NCI-H187 (cell line): ENCODE measurements at regions not wholly inside any gene's neighbourhood (a gene's known extent, or its start where the extent isn't known, plus 50 kb on each side); places are given as distances from the start of the nearest gene placed in this dataset.
"Not testable (repeated sequence)": the region's sequence is repeated elsewhere in the genome, so short reads cannot be mapped to it uniquely, and the experiment has no call there.

ENCODE experiments used
- DNase-seq, 2 experiments: peaks; one replicate each; lab custom pipeline; 2025; lab: John Stamatoyannopoulos, UW

- DNase-seq: no peak
Observed at GRCh38 chr9:103068753-103069152, 73.6 kb downstream of the CYLC2 start.

DNA sequence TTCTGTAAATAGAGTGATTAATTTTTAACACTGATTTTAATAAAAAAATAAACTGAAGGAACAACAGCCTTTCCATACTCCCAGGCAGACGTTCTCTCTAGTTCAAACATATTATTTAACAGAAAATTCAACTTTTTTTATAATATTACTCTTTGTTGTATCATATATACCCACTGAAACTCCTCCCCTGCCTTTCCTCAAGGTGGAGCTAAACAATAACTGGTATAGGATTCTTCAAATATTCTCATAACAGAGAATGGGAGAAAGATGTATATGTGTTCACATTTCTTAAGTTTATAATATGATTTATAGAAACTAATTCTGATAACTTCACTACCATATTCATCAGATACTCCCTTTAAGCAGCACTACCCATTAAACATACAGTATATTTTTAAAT, 83.4 kb downstream of the CYLC2 start:
- no peak for DNase-seq

GRCh38 chr9:103082494-103082893, 87.4 kb downstream of the CYLC2 start:
- DNase-seq: no peak

- no peak for DNase-seq
Observed at GRCh38 chr9:103089357-103089756, 94.2 kb downstream of the CYLC2 start.

DNA sequence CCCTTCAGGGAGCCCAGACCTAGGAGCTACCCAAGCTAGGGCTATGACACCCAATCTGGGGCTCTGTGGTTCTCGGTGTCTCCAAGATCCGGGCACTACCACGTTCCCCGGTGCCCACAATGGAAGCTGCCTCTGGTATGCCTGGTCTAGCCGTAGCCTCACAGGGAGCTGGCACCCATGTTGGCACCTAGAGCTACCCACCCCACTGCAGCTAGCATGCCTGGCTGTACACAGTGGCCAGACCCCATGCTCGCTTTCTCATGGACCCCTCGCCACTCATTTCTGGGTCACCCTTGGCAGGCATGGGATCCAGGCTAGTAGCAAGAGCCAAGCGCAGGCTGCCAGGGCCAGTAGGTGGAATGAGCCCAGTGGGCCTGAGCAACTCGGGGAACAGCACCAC, 109.0 kb downstream of the CYLC2 start:
- no peak for DNase-seq

- DNase-seq: no peak
Observed at GRCh38 chr9:103116246-103116645, 121.1 kb downstream of the CYLC2 start.

DNA sequence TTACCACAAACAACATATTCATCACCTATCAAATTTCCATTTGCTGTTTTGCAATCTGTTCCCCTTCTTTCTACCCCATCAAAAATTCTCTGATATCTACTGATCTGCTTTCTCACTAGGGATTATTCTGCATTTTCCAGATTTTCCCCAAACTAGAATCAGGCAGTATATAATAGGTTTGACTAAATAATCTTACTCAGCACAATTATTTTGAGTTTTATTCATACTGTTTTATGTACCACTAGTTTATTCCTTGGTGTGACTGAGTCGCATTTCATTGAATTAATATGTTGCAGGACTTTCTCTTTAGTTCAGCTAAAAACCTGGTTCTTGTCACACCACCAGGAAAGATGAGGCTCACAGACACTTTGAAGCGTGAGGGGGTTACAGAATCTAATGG, 131.4 kb downstream of the CYLC2 start:
- DNase-seq: no peak

GRCh38 chr9:103139891-103140290, 144.8 kb downstream of the CYLC2 start:
- no peak for DNase-seq

DNA sequence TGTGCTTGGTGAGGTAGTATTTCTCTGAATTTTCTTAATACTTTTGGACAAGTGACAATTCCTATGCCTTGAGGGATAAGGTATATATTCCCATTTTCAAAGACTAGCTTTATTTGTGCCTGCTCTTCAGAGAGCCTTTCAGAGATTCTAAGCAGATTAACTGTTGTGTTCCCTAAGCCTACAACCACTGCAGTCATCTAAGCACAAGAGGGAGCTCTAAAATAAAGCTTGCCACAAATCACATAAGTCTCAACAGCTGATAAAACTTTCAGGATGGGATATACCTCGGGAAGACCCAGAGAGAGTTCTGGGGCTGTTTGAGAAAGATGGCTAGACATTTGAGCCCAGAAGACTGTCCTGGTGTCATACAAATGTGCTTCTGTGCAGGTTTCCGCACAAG, 157.3 kb downstream of the CYLC2 start:
- no peak for DNase-seq

DNA sequence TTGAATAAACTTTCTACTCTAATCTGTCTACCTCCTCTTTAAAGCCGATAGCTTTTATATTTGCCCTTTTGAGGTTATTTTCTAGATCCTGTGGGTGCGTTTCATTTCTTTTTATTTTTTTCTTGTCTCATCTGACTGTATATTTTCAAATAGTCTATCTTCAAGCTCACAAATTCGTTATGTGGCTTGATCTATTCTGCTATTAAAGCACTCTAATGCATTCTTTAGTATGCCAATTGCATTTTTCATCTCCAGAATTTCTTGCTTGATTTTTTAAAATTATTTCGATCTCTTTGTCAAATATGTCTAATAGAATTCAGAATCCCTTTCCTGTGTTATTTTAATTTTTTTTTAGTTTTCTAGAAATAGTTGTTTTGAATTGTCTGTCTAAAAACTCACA, 172.4 kb downstream of the CYLC2 start:
- DNase-seq: no peak

GRCh38 chr9:103168254-103168653, 173.1 kb downstream of the CYLC2 start:
- no peak for DNase-seq

DNA sequence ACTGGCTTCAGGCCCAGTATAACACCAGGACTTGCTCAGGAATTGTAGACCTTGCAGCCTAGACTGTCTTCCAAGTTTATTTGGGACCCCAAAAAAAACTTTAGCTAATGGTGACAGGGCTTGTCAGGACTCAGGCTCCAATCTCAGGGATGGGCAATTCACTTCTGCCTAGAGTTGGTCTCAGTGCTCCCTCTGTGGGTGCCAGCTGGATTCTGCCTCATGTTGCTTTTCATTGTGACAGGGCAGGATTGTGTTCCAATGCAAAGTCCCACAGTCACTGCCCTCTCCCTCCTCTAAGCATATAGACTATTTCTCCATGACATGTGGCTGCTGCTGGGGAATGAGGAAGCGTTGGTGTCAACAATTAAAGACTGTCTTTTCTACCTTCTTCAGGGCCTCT, 174.7 kb downstream of the CYLC2 start:
- DNase-seq: no peak

GRCh38 chr9:103183701-103184171, 188.6 kb downstream of the CYLC2 start:
- DNase-seq: no peak

- no peak for DNase-seq
Observed at GRCh38 chr9:103186959-103187358, 191.8 kb downstream of the CYLC2 start.

GRCh38 chr9:103188781-103189350, 193.7 kb downstream of the CYLC2 start:
- DNase-seq: no peak

GRCh38 chr9:103193992-103194391, 198.9 kb downstream of the CYLC2 start:
- no peak for DNase-seq

DNA sequence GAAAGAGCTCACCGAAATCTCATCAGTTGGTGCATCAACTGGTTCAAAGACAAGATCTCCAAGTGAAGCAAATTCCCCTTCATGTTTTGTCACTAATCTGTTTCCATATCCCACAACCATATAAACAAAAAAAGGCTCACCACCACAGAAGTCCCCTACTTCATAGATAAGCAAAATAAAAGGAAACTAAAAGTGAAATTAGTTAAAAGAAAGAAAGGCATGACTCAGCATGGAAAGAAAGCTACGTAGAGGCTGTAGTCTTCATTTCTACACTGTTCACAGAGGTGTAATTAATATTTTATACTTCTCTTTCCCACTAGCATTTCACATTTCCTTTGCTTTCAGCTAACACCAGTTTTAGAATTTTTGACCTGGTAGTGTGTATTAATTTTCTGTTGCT, 208.0 kb downstream of the CYLC2 start:
- no peak for DNase-seq

DNA sequence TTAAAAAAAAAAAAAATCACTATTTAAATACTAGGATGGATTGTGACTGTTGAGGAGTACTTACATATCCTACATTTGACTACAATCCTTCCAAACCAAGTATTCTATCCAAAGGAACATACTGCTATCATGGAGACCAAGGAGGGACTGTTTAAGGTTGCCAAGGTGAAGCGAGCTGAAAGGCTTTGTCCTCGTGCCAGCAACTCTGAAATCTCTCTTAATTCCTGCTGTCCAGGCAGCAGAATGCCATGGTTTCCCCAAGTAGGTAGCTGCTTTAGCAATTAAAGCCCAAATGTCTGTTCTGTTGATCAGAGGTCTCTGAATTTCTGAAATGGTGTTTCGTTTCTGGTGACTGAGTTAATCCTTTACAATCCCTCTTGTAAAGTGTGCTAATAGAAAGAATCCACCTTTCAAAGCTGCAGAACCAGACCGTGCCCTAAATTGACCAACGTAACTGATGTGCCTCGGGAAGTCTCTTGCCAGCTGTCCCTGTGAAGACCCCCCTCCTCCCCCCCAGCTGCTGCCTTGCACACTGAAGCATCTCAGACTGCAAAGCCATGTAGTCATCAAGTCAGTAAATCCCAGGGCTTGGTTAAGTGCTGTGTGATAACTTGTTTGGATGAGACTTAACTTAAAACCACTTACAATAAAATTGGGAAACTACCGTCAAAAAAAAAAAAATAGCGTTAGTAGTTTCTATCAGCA, 210.9 kb downstream of the CYLC2 start:
- not testable (repeated sequence) for DNase-seq

- DNase-seq: no peak
Observed at GRCh38 chr9:103210607-103211006, 215.5 kb downstream of the CYLC2 start.

GRCh38 chr9:103215197-103215596, 220.1 kb downstream of the CYLC2 start:
- DNase-seq: no peak

DNA sequence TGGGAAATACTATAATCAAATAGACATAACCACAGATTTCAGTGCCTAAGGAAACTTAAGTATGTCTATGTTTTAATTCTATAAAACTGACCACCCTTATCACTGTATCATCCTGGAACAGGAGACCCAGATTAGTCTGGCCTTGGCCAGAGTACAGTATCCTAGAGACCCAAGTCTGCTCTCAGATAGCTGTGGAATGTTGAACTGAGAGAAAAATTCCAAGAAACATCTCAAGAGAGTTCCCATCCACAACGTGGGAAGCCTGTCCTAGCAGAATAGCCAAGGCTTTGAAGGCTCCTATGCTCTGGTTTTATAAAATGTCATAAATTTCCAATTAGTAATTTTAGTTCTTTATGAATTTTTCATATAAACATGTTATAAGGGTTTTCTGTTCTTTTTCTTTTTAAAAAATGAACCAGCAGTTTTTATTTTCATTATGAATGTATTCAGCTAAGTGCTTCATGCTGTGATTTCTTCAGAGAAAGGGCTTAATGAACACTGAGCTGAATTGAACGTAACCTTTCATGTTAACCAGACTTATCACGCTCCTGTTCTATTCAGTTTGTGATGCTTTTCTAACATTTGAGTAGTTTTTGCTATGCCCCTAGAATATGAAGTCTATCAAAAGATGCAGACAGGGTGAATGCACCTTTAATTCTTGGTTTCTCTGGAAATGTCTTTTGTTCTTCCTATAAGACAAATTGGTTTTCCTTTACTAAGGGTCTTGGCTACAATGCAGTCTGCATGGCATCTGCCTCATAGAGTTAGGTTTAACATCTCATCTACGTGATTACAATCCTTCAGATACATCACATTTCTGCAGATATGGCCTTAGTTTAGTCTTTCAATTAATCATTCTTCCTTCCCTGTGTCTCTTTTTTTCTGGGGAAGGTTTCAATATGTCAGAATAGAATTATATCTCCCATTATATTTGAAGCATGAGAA, 230.8 kb downstream of the CYLC2 start:
- no peak for DNase-seq

DNA sequence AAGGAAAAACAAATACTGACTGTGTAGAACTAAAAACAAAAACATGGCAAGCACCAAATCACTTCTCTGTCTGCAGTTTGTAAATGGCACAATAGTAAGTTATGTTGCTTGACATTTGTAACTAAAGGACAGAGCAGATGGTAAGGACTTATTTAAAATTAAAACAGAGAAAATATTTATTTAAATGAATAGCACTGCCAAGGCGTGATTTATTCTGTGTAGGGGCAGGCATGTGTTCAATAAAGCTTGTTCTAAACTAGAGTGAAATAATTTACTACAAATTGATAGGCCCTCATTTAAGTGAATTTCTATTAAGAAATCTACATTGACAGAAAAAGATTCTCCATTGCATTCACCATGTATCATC, 231.5 kb downstream of the CYLC2 start:
- no peak for DNase-seq

DNA sequence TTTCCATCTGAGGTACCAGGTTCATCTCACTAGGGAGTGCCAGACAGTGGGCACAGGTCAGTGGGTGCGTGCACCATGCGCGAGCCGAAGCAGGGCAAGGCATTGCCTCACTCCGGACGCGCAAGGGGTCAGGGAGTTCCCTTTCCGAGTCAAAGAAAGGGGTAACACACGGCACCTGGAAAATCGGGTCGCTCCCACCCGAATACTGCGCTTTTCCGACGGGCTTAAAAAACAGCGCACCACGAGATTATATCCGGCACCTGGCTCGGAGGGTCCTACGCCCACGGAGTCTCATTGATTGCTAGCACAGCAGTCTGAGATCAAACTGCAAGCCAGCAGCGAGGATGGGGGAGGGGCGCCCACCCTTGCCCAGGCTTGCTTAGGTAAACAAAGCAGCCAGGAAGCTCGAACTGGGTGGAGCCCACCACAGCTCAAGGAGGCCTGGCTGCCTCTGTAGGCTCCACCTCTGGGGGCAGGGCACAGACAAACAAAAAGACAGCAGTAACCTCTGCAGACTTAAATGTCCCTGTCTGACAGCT, 242.5 kb downstream of the CYLC2 start:
- not testable (repeated sequence) for DNase-seq
